SK-N-SH (cell line): ENCODE measurements at regions not wholly inside any gene's neighbourhood (a gene's known extent, or its start where the extent isn't known, plus 50 kb on each side); places are given as distances from the start of the nearest gene placed in this dataset.

Source experiments
- CTCF ChIA-PET: fragments of 300-600, 350-600 bp; formaldehyde crosslinking; extraction: SDS; loops from one replicate; lab custom pipeline; 2021; lab: Yijun Ruan, JAX
- POLR2A ChIA-PET: fragments of 350-600 bp; sonication (Branson Sonifier 250); formaldehyde crosslinking; extraction: SDS; loops from one replicate; lab custom pipeline; 2020; ENCODE audit warnings: antibody characterized with exemption, inconsistent platforms; lab: Yijun Ruan, JAX
- DNase-seq: peaks from one replicate; pipeline ENCODE4 v3.0.0; 2012
- H2AFZ ChIP-seq: fragments of 200-600 bp; sonication (generic); 2 replicates; pipeline ENCODE4 v1.8.1; 2016; ENCODE audit warnings: antibody characterized with exemption, mild to moderate bottlenecking, low read depth
- H3F3A ChIP-seq: fragments of 200-600 bp; sonication (generic); replicated peaks from 2 replicates; pipeline ENCODE3; 2016; ENCODE audit warnings: antibody characterized with exemption, mild to moderate bottlenecking; ENCODE audit not compliant: insufficient read depth
- H3K27ac ChIP-seq, 2 experiments: fragments of 200-500 bp in 1 of 2; fragments of 200-600 bp in 1 of 2; sonication (Bioruptor generic) in 1 of 2; sonication (generic), shearing (Covaris generic) in 1 of 2; 2 replicates each; pipeline versions ENCODE4 v1.5.1 to v1.6.1; 2014 to 2016; ENCODE audit warnings: low read depth in 2 of 2, inconsistent platforms in 1 of 2, low read length in 1 of 2, mild to moderate bottlenecking in 1 of 2, mixed read lengths in 1 of 2
- H3K27me3 ChIP-seq: fragments of 200-600 bp; sonication (generic), shearing (Covaris generic); 2 replicates; pipeline ENCODE4 v1.6.1; 2016; ENCODE audit warnings: mixed run types; ENCODE audit not compliant: insufficient read depth
- H3K36me3 ChIP-seq, 2 experiments: fragments of 200-500 bp in 1 of 2; fragments of 200-600 bp in 1 of 2; sonication (Bioruptor generic) in 1 of 2; sonication (generic) in 1 of 2; replicated peaks in 1 of 2; 2 replicates each; pipeline versions ENCODE3 to v1.5.1; 2014 to 2016; ENCODE audit warnings: low read length in 1 of 2, mild to moderate bottlenecking in 1 of 2; ENCODE audit not compliant: insufficient read depth in 2 of 2, control insufficient read depth in 1 of 2
- H3K4me1 ChIP-seq, 2 experiments: fragments of 200-500 bp in 1 of 2; fragments of 200-600 bp in 1 of 2; sonication (Bioruptor generic) in 1 of 2; sonication (generic), shearing (Covaris generic) in 1 of 2; 2 replicates each; pipeline versions ENCODE4 v1.5.1 to v1.6.1; 2014 to 2016; ENCODE audit warnings: low read depth in 1 of 2, low read length in 1 of 2, mixed run types in 1 of 2; ENCODE audit not compliant: insufficient read depth in 2 of 2, control insufficient read depth in 1 of 2
- H3K4me2 ChIP-seq: fragments of 200-600 bp; sonication (generic), shearing (Covaris generic); 2 replicates; pipeline ENCODE4 v1.6.1; 2017; ENCODE audit warnings: mixed run types
- H3K4me3 ChIP-seq, 2 experiments: fragments of 200-500 bp in 1 of 2; fragments of 200-600 bp in 1 of 2; sonication (Bioruptor generic) in 1 of 2; sonication (generic), shearing (Covaris generic) in 1 of 2; 2 replicates each; pipeline versions ENCODE4 v1.5.1 to v1.8.1; 2014 to 2016; ENCODE audit warnings: low read depth in 2 of 2, inconsistent platforms in 1 of 2, low read length in 1 of 2, mild to moderate bottlenecking in 1 of 2, mixed read lengths in 1 of 2, moderate library complexity in 1 of 2
- H3K79me2 ChIP-seq: fragments of 200-600 bp; sonication (generic); 2 replicates; pipeline ENCODE4 v1.8.1; 2017; ENCODE audit warnings: mild to moderate bottlenecking; ENCODE audit not compliant: insufficient read depth
- H3K9ac ChIP-seq: fragments of 200-600 bp; sonication (generic); 2 replicates; pipeline ENCODE4 v1.6.1; 2017; ENCODE audit warnings: mixed run types
- H3K9me2 ChIP-seq: fragments of 200-600 bp; sonication (generic); 2 replicates; pipeline ENCODE4 v1.6.1; 2017; ENCODE audit warnings: mixed run types
- H3K9me3 ChIP-seq: fragments of 200-600 bp; sonication (generic); 2 replicates; pipeline ENCODE4 v1.6.1; 2017; ENCODE audit warnings: mixed run types, mild to moderate bottlenecking, moderate library complexity
- H4K20me1 ChIP-seq: fragments of 200-600 bp; sonication (generic); 2 replicates; pipeline ENCODE4 v1.6.1; 2017; ENCODE audit warnings: mild to moderate bottlenecking, mixed run types; ENCODE audit not compliant: insufficient read depth
- CHD2 ChIP-seq: fragments of 150-350 bp; IDR thresholded peaks from 2 replicates; pipeline ENCODE4 v1.6.1; 2018; ENCODE audit warnings: low read length; ENCODE audit not compliant: partially characterized antibody
- ELF1 ChIP-seq: IDR thresholded peaks from 2 replicates; pipeline ENCODE4 v1.4.0; 2012
- EZH2phosphoT487 ChIP-seq: fragments of 200-600 bp; sonication (generic); IDR thresholded peaks from 2 replicates; pipeline ENCODE4 v1.6.1; 2017; ENCODE audit warnings: low read depth, mixed run types, mild to moderate bottlenecking, antibody characterized with exemption, moderate library complexity, borderline replicate concordance
- FOXJ3 ChIP-seq: sonication (generic); formaldehyde crosslinking; IDR thresholded peaks from 2 replicates; pipeline ENCODE4 v1.5.1; 2020; ENCODE audit warnings: mild to moderate bottlenecking, missing genetic modification reagents
- FOXM1 ChIP-seq: IDR thresholded peaks from 2 replicates; pipeline ENCODE4 v1.4.0; 2012; ENCODE audit warnings: low read depth, mild to moderate bottlenecking
- GATA2 ChIP-seq: sonication (generic); formaldehyde crosslinking; IDR thresholded peaks from 2 replicates; pipeline ENCODE4 v1.5.0; 2020; ENCODE audit warnings: mild to moderate bottlenecking, missing genetic modification reagents
- MEF2A ChIP-seq: IDR thresholded peaks from 2 replicates; pipeline ENCODE4 v1.4.0; 2012; ENCODE audit warnings: low read depth, borderline replicate concordance
- POLR2AphosphoS5 ChIP-seq: IDR thresholded peaks from 2 replicates; pipeline ENCODE4 v1.6.1; 2012; ENCODE audit warnings: low read depth, low read length
- RAD21 ChIP-seq: IDR thresholded peaks from 2 replicates; pipeline ENCODE4 v1.6.1; 2012; ENCODE audit warnings: mild to moderate bottlenecking, low read length
- RCOR1 ChIP-seq: fragments of 150-350 bp; IDR thresholded peaks from 2 replicates; pipeline ENCODE4 v1.6.1; 2017; ENCODE audit warnings: antibody characterized with exemption, low read length
- RFX5 ChIP-seq: IDR thresholded peaks from 2 replicates; pipeline ENCODE4 v1.6.1; 2012; ENCODE audit warnings: mild to moderate bottlenecking, improper control_type of control experiment, low read length
- RXRA ChIP-seq: IDR thresholded peaks from 2 replicates; pipeline ENCODE4 v1.4.0; 2012; ENCODE audit warnings: low read depth, mild to moderate bottlenecking, borderline replicate concordance
- SMC3 ChIP-seq: IDR thresholded peaks from 2 replicates; pipeline ENCODE4 v1.6.1; 2012; ENCODE audit warnings: low read depth, low read length, improper control_type of control experiment
- TCF12 ChIP-seq: IDR thresholded peaks from 2 replicates; pipeline ENCODE4 v1.4.0; 2012
- TEAD4 ChIP-seq: IDR thresholded peaks from 2 replicates; pipeline ENCODE4 v1.4.0; 2012; ENCODE audit warnings: mild to moderate bottlenecking, borderline replicate concordance; ENCODE audit not compliant: insufficient read depth
- YY1 ChIP-seq: IDR thresholded peaks from 2 replicates; pipeline ENCODE4 v1.4.0; 2012; ENCODE audit warnings: low read depth, mild to moderate bottlenecking
- ZBTB33 ChIP-seq: IDR thresholded peaks from 2 replicates; pipeline ENCODE4 v1.4.0; 2012; ENCODE audit warnings: low read depth, borderline replicate concordance
- WGBS: methylation state at CpG from one replicate; pipeline ENCODE4 v1.1.6; 2017; ENCODE audit warnings: low lambda C conversion rate; 5-methylcytosine and 5-hydroxymethylcytosine counted together
- TF ChIP-seq, protein P1 (sequence below): IDR thresholded peaks from 2 replicates; pipeline ENCODE4 v1.4.0; 2012; ENCODE audit warnings: low read depth, borderline replicate concordance
- TF ChIP-seq, protein P2 (sequence below): fragments of 150-350 bp; IDR thresholded peaks from 2 replicates; pipeline ENCODE4 v1.6.1; 2017; ENCODE audit warnings: antibody characterized with exemption, low read length, low read depth, borderline replicate concordance
- TF ChIP-seq, protein P3 (sequence below): fragments of 150-350 bp; IDR thresholded peaks from 2 replicates; pipeline ENCODE4 v1.6.1; 2016; ENCODE audit warnings: mild to moderate bottlenecking, low read depth, low read length

GRCh38 chr3:153756816-153757215, 364.4 kb upstream of the ARHGEF26 start:
- no peak for TF ChIP-seq SMC3
- TF ChIP-seq, protein P1, sequence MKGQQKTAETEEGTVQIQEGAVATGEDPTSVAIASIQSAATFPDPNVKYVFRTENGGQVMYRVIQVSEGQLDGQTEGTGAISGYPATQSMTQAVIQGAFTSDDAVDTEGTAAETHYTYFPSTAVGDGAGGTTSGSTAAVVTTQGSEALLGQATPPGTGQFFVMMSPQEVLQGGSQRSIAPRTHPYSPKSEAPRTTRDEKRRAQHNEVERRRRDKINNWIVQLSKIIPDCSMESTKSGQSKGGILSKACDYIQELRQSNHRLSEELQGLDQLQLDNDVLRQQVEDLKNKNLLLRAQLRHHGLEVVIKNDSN, result no peak
- no peak for TF ChIP-seq RXRA
- TF ChIP-seq GATA2 (CRISPR knock-in tag), result no peak
- TF ChIP-seq MEF2A, result no peak
- no peak for TF ChIP-seq FOXM1
- no peak for TF ChIP-seq CHD2
- Histone ChIP-seq H3K9me3 (no peaks in the 10 kb centered on the region), H3F3A (no peaks in the 10 kb centered on the region), H3K79me2 (no peaks in the 10 kb centered on the region), H4K20me1 (no peaks in the 10 kb centered on the region), H3K9ac (no peak overlapping the region), H3K27ac (no peak overlapping the region), H2AFZ (no peak overlapping the region), H3K36me3 (no peaks in the 10 kb centered on the region), H3K4me3 (no peak overlapping the region), H3K4me1 (no peaks in the 10 kb centered on the region), H3K4me2 (no peak overlapping the region), H3K27me3 (no peaks in the 10 kb centered on the region), H3K9me2 (no peaks in the 10 kb centered on the region)
- DNase-seq, result no peak
- POLR2A ChIA-PET, result no interaction called here
- CTCF ChIA-PET, result interaction anchor here (2.7 kb wide), 1 partner anchor 11 kb away, joined by 12 read pairs; no protein-coding TSS in a partner anchor

DNA sequence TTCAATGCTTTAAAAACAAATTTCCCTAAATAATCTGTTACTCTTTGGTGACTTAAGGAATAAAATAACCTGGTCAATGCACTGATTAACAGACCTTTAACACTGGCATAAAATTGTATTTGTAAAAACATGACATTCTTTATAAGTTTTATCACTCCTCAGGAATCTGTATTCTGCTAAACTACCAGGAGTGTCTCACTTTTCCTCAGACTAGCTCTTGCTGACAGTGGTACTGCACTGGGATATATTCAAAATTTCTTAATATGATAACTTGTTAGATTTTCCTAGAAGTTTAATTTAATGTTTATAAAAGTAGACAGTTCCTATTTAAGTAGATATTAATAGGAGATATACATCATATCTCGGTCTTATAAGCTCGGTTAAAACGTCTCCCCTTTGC, 363.4 kb upstream of the ARHGEF26 start:
- no peaks in the 10 kb centered on the region for H3F3A ChIP-seq
- no peaks in the 10 kb centered on the region for H3K4me1 ChIP-seq
- TF ChIP-seq FOXJ3 (CRISPR knock-in tag) (no peak), ZBTB33 (no peak), EZH2phosphoT487 (no peak), GATA2 (CRISPR knock-in tag) (no peak), MEF2A (no peak), RCOR1 (no peak), RAD21 (no peak), TEAD4 (no peak), TCF12 (no peak), POLR2AphosphoS5 (no peak), RXRA (no peak), RFX5 (no peak), ELF1 (no peak), YY1 (no peak)
- TF ChIP-seq, protein P1, result no peak
- TF ChIP-seq, protein P2, sequence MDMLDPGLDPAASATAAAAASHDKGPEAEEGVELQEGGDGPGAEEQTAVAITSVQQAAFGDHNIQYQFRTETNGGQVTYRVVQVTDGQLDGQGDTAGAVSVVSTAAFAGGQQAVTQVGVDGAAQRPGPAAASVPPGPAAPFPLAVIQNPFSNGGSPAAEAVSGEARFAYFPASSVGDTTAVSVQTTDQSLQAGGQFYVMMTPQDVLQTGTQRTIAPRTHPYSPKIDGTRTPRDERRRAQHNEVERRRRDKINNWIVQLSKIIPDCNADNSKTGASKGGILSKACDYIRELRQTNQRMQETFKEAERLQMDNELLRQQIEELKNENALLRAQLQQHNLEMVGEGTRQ, result no peak
- TF ChIP-seq, protein P3, sequence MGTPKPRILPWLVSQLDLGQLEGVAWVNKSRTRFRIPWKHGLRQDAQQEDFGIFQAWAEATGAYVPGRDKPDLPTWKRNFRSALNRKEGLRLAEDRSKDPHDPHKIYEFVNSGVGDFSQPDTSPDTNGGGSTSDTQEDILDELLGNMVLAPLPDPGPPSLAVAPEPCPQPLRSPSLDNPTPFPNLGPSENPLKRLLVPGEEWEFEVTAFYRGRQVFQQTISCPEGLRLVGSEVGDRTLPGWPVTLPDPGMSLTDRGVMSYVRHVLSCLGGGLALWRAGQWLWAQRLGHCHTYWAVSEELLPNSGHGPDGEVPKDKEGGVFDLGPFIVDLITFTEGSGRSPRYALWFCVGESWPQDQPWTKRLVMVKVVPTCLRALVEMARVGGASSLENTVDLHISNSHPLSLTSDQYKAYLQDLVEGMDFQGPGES, result no peak
- ChIA-PET CTCF (interaction anchor here (2.7 kb wide), 1 partner anchor 10 kb away, joined by 12 read pairs; no protein-coding TSS in a partner anchor), POLR2A (no interaction called here)
- no peaks in the 10 kb centered on the region for H4K20me1 ChIP-seq
- no peak overlapping the region for H3K9ac ChIP-seq
- H3K9me3 ChIP-seq, result no peaks in the 10 kb centered on the region
- H3K27ac ChIP-seq, result no peak overlapping the region
- H3K27me3 ChIP-seq, result no peaks in the 10 kb centered on the region
- H3K36me3 ChIP-seq, result no peaks in the 10 kb centered on the region
- 16% methylated on average over 3 of the region's 3 CpGs for WGBS
- no peak overlapping the region for H3K4me3 ChIP-seq
- no peak overlapping the region for H2AFZ ChIP-seq
- no peaks in the 10 kb centered on the region for H3K79me2 ChIP-seq
- no peaks in the 10 kb centered on the region for H3K9me2 ChIP-seq
- no peak for DNase-seq
- H3K4me2 ChIP-seq, result no peak overlapping the region
